ENCODE measurements at regions not wholly inside any gene's neighbourhood (a gene's known extent, or its start where the extent isn't known, plus 50 kb on each side); places are given as distances from the start of the nearest gene placed in this dataset.

GRCh38 chr4:46648088-46648744, 258.3 kb upstream of the GABRA2 start:
- Histone ChIP-seq H3K27ac (ENCODE audit: low read depth in 1 of 2, low read length in 2 of 2) (no peak overlapping the region), H3K4me1 (ENCODE audit: control insufficient read depth in 4 of 4, insufficient read depth in 4 of 4, low read length in 3 of 4) (no peaks in the 10 kb centered on the region), H3K9me3 (ENCODE audit: control insufficient read depth in 4 of 4, low read length in 3 of 4) (no peaks in the 10 kb centered on the region), H3K9ac (ENCODE audit: low read depth in 1 of 2, low read length in 2 of 2) (no peak overlapping the region), H3K27me3 (ENCODE audit: control insufficient read depth in 4 of 4, insufficient read depth in 4 of 4, low read length in 3 of 4) (peaks cover 0 to 3% (median 0%) of the 10 kb centered on the region in 4 donors), H3K4me3 (ENCODE audit: low read depth in 1 of 3, low read length in 3 of 3) (no peak overlapping the region), H3K36me3 (ENCODE audit: control insufficient read depth in 4 of 4, insufficient read depth in 3 of 4, low read depth in 1 of 4, low read length in 3 of 4) (no peaks in the 10 kb centered on the region)
- DNase-seq (ENCODE audit: low spot score) = no peak
- TF ChIP-seq RAD21 (IDR thresholded peaks at IDR 0.05) (peak; percentile 78 to 86), FOXA1 (IDR thresholded peaks at IDR 0.05) (no peak), CTCF (IDR thresholded peaks at IDR 0.05; ENCODE audit: low read depth, low read length, missing input control) (peak; percentile 52), TAF1 (conservative IDR thresholded peaks at IDR 0.05) (no peak)
- WGBS = 28% methylated on average over 2 of the region's 2 CpGs

- TF ChIP-seq EGR1 (IDR thresholded peaks at IDR 0.05; ENCODE audit: low read depth in 2 of 2) = no peak
- TF ChIP-seq FOXA1 (IDR thresholded peaks at IDR 0.05) = no peak
- no peak for TF ChIP-seq RXRA (IDR thresholded peaks at IDR 0.05)
- TF ChIP-seq JUND (IDR thresholded peaks at IDR 0.05) = no peak
- no peak for TF ChIP-seq FOXA2 (IDR thresholded peaks at IDR 0.05)
- no peak for TF ChIP-seq ZBTB33 (IDR thresholded peaks at IDR 0.05)
- TF ChIP-seq TAF1 (conservative IDR thresholded peaks at IDR 0.05) = no peak
- TF ChIP-seq RAD21 (IDR thresholded peaks at IDR 0.05) = no peak
- TF ChIP-seq HNF4G (IDR thresholded peaks at IDR 0.05) = no peak
- WGBS = 79% methylated on average over 1 of the region's 1 CpG
- Histone ChIP-seq H3K4me1 (ENCODE audit: control insufficient read depth in 4 of 4, insufficient read depth in 4 of 4, low read length in 3 of 4) (no peaks in the 10 kb centered on the region), H3K4me3 (ENCODE audit: low read depth in 1 of 3, low read length in 3 of 3) (no peak overlapping the region), H3K36me3 (ENCODE audit: control insufficient read depth in 4 of 4, insufficient read depth in 3 of 4, low read depth in 1 of 4, low read length in 3 of 4) (no peaks in the 10 kb centered on the region), H3K9ac (ENCODE audit: low read depth in 1 of 2, low read length in 2 of 2) (no peak overlapping the region), H3K27ac (ENCODE audit: low read depth in 1 of 2, low read length in 2 of 2) (no peak overlapping the region), H3K9me3 (ENCODE audit: control insufficient read depth in 4 of 4, low read length in 3 of 4) (no peaks in the 10 kb centered on the region), H3K27me3 (ENCODE audit: control insufficient read depth in 4 of 4, insufficient read depth in 4 of 4, low read length in 3 of 4) (peaks cover 0 to 3% (median 0%) of the 10 kb centered on the region in 4 donors)
- no peak for DNase-seq (ENCODE audit: low spot score)
Measured at GRCh38 chr4:46645126-46645525, 255.2 kb upstream of the GABRA2 start.
